Activated CD4-positive, alpha-beta T cell treated with anti-CD3 and anti-CD28 coated beads, Interleukin-2, amount 10 ng/mL, durations not matched to agents 24 days and 14 days (primary cell): ENCODE measurements at regions not wholly inside any gene's neighbourhood (a gene's known extent, or its start where the extent isn't known, plus 50 kb on each side); places are given as distances from the start of the nearest gene placed in this dataset.
"Not testable (repeated sequence)": the region's sequence is repeated elsewhere in the genome, so short reads cannot be mapped to it uniquely, and the experiment has no call there.

Experiments
- DNase-seq: peaks from one replicate; pipeline ENCODE4 v3.0.0; 2022
- H3K27ac Mint-ChIP-seq: one replicate; pipeline ENCODE4 v1.8.0; 2022; ENCODE audit warnings: mild to moderate bottlenecking, mixed read lengths
- H3K27me3 Mint-ChIP-seq: one replicate; pipeline ENCODE4 v1.8.0; 2022; ENCODE audit warnings: mixed read lengths
- H3K36me3 Mint-ChIP-seq: one replicate; pipeline ENCODE4 v1.8.0; 2022; ENCODE audit warnings: low read depth, mild to moderate bottlenecking, mixed read lengths
- H3K4me1 Mint-ChIP-seq: one replicate; pipeline ENCODE4 v1.8.0; 2021; ENCODE audit warnings: mixed read lengths
- H3K4me3 Mint-ChIP-seq: one replicate; pipeline ENCODE4 v1.8.0; 2022; ENCODE audit warnings: mild to moderate bottlenecking, moderate library complexity, mixed read lengths
- H3K9me3 Mint-ChIP-seq: one replicate; pipeline ENCODE4 v1.8.0; 2021; ENCODE audit warnings: mixed read lengths
- intact Hi-C: fragments of 100-400 bp; cut with micrococcal nuclease; formaldehyde crosslinking; loops from one replicate; pipeline ENCODE4 v1.15.1; 2023

DNA sequence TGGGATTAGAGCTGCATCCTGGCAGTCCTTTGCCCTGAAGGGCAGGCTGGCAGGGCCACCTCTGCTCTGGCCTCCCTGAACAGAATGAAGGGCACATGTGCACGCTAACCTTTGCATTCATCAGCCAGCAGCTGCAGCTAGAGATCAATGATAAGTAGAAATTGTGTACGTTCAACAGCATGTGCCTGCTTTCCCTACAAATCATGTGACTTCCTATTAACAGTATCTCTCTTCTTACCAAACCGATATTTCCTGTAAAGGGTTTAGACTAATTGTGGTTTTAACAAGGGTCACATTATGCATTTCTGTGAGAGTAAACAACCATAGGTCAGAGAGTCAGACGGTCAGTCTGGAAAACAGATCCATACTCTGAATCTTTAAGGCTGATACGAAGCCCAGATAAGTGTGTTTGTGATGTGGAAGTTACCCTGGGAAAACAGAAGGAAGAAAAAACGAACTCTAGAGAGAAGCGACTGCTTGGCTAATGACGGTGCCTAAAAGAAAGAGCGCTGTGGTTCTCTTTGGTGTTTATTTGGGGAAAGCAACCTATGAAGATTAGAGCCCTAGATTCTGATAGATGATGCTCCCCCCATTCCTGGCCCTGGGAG, 219.4 kb downstream of the MAF start:
- no peaks in the 10 kb centered on the region for H3K36me3 Mint-ChIP-seq
- peaks cover 17% of the 10 kb centered on the region for H3K4me1 Mint-ChIP-seq
- peaks cover 20% of the 10 kb centered on the region for H3K9me3 Mint-ChIP-seq
- no peak overlapping the region for H3K4me3 Mint-ChIP-seq
- H3K27me3 Mint-ChIP-seq = peaks cover 3% of the 10 kb centered on the region
- no peak overlapping the region for H3K27ac Mint-ChIP-seq
- DNase-seq = no peak
- intact Hi-C loops = no loop called here

DNA sequence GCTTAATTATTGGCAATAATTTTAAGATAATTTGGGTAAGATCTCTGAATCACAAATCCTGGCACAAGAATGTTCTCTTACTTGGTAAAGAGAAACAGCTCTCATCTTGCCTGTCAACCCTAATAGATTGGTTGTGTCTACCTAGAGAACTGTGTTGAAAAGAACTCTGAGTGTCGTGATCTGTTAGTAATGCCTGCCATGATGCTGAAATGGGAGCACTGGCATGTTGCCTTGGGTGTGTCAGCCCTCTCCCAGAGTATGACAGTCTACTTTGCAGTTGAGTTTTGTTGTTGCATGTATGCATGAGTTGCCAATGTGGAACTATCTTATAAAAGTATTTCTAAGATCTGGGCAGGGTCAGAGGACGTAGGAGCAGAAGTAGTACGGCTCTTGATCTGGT, 221.4 kb downstream of the MAF start:
- Mint-ChIP-seq H3K4me1 (peaks cover 17% of the 10 kb centered on the region), H3K4me3 (no peak overlapping the region), H3K27me3 (peaks cover 5% of the 10 kb centered on the region), H3K9me3 (peaks cover 33% of the 10 kb centered on the region), H3K27ac (no peak overlapping the region), H3K36me3 (no peaks in the 10 kb centered on the region)
- intact Hi-C loops = no loop called here
- DNase-seq = no peak

DNA sequence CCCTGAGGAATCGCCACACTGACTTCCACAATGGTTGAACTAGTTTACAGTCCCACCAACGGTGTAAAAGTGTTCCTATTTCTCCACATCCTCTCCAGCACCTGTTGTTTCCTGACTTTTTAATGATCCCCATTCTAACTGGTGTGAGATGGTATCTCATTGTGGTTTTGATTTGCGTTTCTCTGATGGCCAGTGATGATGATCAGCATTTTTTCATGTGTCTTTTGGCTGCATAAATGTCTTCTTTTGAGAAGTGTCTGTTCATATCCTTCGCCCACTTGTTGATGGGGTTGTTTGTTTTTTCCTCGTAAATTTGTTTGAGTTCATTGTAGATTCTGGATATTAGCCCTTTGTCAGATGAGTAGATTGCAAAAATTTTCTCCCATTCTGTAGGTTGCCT, 223.5 kb downstream of the MAF start:
- H3K36me3 Mint-ChIP-seq, H3K27ac Mint-ChIP-seq, H3K27me3 Mint-ChIP-seq, intact Hi-C loops, DNase-seq, H3K4me3 Mint-ChIP-seq: not testable (repeated sequence)
- Mint-ChIP-seq H3K9me3 (peaks cover 35% of the 10 kb centered on the region), H3K4me1 (peaks cover 20% of the 10 kb centered on the region)

DNA sequence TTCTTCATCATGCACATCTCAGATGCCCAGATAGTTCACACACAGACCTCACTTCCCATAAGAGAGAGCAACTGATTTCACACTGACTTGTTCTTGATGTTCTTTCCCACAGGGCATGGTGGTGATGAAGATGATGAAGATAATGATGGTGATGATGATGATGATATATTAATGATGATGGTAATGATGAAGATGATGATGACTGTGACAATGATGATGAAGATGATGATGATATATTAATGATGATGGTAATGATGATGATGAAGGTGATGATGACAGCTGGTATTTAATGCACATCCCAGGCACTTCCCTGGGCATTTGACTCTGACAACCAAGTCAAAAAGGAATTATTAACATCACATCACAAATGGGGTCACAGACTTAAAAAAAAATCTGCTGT, 225.2 kb downstream of the MAF start:
- intact Hi-C loops = no loop called here
- H3K9me3 Mint-ChIP-seq = peaks cover 36% of the 10 kb centered on the region
- H3K27ac Mint-ChIP-seq = no peak overlapping the region
- peaks cover 2% of the 10 kb centered on the region for H3K27me3 Mint-ChIP-seq
- H3K4me3 Mint-ChIP-seq = no peak overlapping the region
- peaks cover 5% of the 10 kb centered on the region for H3K4me1 Mint-ChIP-seq
- no peaks in the 10 kb centered on the region for H3K36me3 Mint-ChIP-seq
- DNase-seq = no peak

DNA sequence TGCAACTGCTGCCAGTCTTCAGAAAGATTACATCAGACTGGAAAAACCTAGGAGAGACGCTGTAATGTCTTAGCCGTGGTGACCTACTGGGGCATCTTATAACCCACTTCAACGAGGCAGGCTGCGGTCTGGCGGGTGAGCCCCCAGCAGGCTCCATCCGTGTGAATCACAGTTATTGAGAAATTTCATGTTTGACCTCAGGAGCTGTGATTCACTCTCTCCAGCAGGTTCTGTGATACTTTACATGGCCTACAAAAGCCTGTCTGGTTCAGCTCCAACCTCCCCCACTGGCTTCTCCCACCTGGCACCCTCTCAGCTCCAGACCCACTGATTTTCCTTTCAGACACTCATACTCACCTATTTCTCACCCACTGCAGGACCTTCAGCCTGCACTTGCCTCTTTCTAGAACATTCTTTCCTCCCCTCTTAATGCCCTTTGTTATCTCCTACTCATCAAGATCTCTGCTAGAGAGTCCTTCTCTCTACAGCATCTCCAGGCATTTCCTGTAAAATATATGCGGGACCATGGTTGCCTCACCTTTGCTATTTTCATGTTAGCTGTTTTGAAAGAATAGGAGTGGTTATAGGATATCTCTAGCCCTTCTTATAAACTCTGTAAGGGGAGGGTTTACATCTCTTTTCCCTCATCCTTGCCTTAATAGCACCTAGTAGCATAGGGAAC, 227.9 kb downstream of the MAF start:
- Mint-ChIP-seq H3K4me1 (peaks cover 3% of the 10 kb centered on the region), H3K9me3 (peaks cover 22% of the 10 kb centered on the region)

DNA sequence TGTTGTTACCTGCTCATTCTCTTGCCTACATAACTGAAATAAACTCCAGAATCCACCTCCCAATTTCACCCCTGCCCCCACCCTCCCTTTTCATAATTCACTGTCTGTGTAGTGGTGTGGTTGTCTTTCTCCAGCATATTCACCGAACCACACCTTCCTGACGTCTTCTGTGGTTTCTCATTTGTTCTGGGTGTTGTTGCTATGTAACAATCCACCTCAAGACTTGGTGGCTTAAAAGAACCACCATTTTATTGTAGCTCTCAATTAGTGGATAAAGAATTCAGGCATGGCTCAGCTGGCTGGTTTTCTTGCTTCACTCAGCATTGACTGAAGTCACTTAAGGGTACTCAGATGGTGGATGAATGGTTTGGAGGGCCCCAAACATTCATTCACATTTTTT, 229.8 kb downstream of the MAF start:
- Mint-ChIP-seq H3K36me3 (no peaks in the 10 kb centered on the region), H3K27ac (no peak overlapping the region), H3K9me3 (peaks cover 25% of the 10 kb centered on the region), H3K4me3 (no peak overlapping the region), H3K27me3 (peaks cover 2% of the 10 kb centered on the region), H3K4me1 (peaks cover 3% of the 10 kb centered on the region)
- no peak for DNase-seq
- intact Hi-C loops = no loop called here

More for the DNA sequence above, 227.9 kb downstream of the MAF start:
- intact Hi-C loops = no loop called here
- Mint-ChIP-seq H3K27me3 (peaks cover 2% of the 10 kb centered on the region), H3K4me3 (no peak overlapping the region), H3K27ac (peak overlapping the region; percentile 25), H3K36me3 (no peaks in the 10 kb centered on the region)
- no peak for DNase-seq

DNA sequence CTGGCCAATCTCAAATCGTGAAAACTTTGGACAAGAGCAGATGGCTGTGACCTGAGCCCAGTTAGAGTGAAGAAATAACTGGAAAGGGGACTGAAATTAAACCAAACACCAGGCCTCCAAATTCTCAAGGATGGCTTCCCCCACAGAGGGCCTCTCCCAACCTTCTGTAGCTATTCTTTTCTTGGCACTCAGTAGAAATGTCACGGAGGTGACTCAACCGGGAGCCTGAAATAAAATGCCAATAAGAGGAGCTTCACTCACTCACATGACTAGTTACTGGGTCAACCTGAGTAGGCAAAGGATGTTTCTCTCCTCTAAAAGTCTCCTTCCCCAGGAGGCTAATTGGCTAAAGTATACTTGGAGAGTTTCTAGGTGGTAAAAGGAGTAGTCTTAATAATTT, 230.7 kb downstream of the MAF start:
- Mint-ChIP-seq H3K4me1 (peaks cover 3% of the 10 kb centered on the region), H3K4me3 (no peak overlapping the region), H3K27ac (no peak overlapping the region), H3K27me3 (no peaks in the 10 kb centered on the region), H3K9me3 (peaks cover 22% of the 10 kb centered on the region), H3K36me3 (no peaks in the 10 kb centered on the region)
- intact Hi-C loops = no loop called here
- DNase-seq = no peak

DNA sequence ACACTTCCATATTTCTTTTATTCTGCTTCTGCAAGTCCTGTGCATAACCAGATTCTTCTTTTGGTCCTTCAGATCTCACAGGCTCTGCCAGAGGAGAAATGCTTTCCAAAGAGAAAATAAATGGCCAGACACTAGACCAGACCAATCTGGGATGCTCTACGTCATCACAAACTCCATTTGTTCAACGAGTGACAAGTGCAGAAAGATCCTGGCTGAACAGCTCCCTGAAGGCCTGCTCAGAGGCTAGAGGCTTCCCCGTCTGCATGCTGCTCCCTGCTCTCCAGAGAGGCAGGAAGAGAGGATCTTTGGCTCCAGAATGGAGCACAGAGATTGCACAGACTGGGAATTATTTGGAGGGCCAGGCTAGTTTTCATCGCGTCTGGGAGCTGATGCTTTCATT, 232.7 kb downstream of the MAF start:
- Mint-ChIP-seq H3K4me1 (peaks cover 6% of the 10 kb centered on the region), H3K27me3 (peaks cover 9% of the 10 kb centered on the region), H3K4me3 (no peak overlapping the region), H3K27ac (no peak overlapping the region), H3K9me3 (peaks cover 18% of the 10 kb centered on the region), H3K36me3 (no peaks in the 10 kb centered on the region)
- DNase-seq = no peak
- intact Hi-C loops = no loop called here

DNA sequence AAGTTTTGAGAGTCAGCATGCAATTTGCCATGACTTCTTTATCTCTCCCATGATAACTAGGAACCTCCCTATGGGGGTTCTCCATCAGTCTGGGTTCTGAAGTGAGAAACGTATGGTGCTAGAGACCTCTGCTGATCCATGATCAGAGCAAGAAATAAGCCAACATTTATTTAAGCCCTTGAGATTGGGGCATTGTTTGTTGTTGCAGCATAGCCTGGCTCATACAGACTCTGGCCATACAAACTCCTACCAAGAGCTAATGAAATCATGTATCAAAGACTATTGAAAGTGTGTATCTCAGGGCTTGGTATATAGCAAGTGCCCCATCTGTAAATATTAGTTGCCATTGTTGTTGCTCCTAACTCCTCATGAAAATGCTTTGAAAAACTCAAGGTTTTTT, 233.9 kb downstream of the MAF start:
- no peak for DNase-seq
- Mint-ChIP-seq H3K36me3 (no peaks in the 10 kb centered on the region), H3K4me3 (no peak overlapping the region), H3K9me3 (peaks cover 15% of the 10 kb centered on the region), H3K27me3 (peaks cover 16% of the 10 kb centered on the region), H3K27ac (no peak overlapping the region), H3K4me1 (peaks cover 9% of the 10 kb centered on the region)
- intact Hi-C loops = no loop called here

DNA sequence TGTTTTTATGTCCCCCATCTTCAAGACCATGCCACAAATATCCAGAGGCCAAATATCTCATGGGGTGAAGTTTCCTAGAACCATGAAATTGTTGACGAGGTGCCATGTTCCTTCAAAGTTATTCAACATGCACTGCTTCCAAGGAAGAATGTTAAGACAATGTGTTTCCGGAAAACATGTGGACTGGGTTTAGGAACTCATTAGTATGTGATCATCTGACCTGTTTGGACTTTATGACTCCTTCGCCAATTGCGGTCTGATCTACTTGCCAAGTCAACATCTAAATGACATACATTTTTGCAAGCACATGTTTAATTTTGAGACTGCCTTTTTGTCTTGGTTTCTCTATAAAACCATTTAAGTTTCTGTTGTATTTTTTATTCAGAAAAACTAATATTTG, 234.8 kb downstream of the MAF start:
- intact Hi-C loops = no loop called here
- no peak for DNase-seq
- no peak overlapping the region for H3K27ac Mint-ChIP-seq
- peaks cover 11% of the 10 kb centered on the region for H3K9me3 Mint-ChIP-seq
- no peaks in the 10 kb centered on the region for H3K36me3 Mint-ChIP-seq
- peaks cover 9% of the 10 kb centered on the region for H3K4me1 Mint-ChIP-seq
- peaks cover 19% of the 10 kb centered on the region for H3K27me3 Mint-ChIP-seq
- H3K4me3 Mint-ChIP-seq = no peak overlapping the region

DNA sequence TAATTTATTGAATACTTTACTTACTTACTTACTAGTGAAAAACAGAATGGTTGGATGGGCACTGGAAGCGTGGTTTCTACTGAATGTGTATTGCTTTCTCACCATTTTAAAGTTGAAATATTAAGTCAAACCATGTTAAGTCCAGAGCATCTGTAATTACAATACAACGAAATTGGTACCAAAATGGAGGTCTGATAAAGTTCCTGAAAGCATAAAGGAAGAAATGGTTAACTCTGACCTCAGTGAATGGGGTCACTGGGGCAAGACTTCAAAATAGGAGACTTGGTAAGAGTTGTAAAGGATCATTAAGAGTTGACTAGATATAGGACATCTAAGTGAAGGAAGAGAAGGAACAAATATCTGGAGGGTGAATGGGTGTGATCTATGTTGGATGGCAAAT, 237.1 kb downstream of the MAF start:
- Mint-ChIP-seq H3K36me3 (no peaks in the 10 kb centered on the region), H3K27ac (no peak overlapping the region), H3K4me1 (peaks cover 9% of the 10 kb centered on the region), H3K9me3 (peaks cover 11% of the 10 kb centered on the region), H3K27me3 (peaks cover 19% of the 10 kb centered on the region), H3K4me3 (no peak overlapping the region)
- intact Hi-C loops = no loop called here
- no peak for DNase-seq

DNA sequence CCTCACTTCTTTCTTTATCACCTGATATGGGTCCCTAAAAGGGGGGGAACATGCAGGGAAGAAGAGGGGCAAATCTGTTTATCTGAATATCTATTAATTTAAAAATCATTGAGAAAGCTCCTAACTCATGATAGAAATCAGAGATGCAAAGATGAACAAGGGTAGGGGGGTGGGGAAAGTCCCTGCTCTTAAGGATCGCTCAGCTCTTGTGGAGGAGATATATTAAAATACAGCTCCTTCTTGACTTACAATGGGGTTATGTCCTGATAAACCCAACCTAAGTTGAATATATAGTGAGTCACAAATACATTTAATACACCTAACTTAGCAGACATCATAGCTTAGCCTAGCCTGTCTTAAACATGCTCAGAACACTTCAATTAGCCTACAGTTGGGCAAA, 237.5 kb downstream of the MAF start:
- H3K4me1 Mint-ChIP-seq = peaks cover 9% of the 10 kb centered on the region
- peaks cover 11% of the 10 kb centered on the region for H3K9me3 Mint-ChIP-seq
- no peak overlapping the region for H3K27ac Mint-ChIP-seq
- no peak overlapping the region for H3K4me3 Mint-ChIP-seq
- peaks cover 19% of the 10 kb centered on the region for H3K27me3 Mint-ChIP-seq
- no peak for DNase-seq
- no peaks in the 10 kb centered on the region for H3K36me3 Mint-ChIP-seq
- intact Hi-C loops = no loop called here

DNA sequence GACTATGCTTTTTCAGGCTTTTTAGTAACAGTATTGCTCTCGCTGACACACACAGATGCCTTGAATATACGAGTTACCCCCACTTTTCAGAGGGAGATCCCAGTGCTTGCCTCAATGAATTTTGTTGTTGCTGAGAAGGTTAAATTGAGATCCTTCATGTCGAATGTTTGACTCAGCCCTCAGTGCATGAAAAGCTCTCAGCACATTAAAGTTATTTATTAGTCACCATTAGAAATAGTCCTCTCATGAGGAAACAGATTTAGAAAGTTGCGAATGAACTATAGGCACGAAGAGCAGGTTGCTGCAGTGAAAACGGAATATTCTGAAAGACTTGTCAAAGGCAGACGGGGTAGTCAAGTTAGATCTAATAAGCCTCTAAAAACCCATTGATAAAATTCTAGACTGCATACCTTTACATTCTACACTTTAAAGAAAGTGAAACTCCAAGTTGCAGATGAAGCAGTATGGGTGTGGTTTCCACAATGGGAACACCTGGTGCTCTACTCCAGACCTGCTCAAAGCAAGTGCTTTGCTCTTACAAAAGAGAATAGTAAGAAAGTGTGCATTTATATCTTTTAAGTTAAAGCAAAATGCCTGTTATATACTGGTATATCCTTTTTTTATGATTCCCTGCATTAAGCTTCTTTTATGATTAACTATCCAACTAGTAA, 238.1 kb downstream of the MAF start:
- H3K36me3 Mint-ChIP-seq = no peaks in the 10 kb centered on the region
- H3K4me1 Mint-ChIP-seq = peaks cover 9% of the 10 kb centered on the region
- no peak overlapping the region for H3K4me3 Mint-ChIP-seq
- H3K9me3 Mint-ChIP-seq = peaks cover 11% of the 10 kb centered on the region
- DNase-seq = peak; percentile 60
- no peak overlapping the region for H3K27ac Mint-ChIP-seq
- H3K27me3 Mint-ChIP-seq = peaks cover 19% of the 10 kb centered on the region
- intact Hi-C loops = no loop called here

DNA sequence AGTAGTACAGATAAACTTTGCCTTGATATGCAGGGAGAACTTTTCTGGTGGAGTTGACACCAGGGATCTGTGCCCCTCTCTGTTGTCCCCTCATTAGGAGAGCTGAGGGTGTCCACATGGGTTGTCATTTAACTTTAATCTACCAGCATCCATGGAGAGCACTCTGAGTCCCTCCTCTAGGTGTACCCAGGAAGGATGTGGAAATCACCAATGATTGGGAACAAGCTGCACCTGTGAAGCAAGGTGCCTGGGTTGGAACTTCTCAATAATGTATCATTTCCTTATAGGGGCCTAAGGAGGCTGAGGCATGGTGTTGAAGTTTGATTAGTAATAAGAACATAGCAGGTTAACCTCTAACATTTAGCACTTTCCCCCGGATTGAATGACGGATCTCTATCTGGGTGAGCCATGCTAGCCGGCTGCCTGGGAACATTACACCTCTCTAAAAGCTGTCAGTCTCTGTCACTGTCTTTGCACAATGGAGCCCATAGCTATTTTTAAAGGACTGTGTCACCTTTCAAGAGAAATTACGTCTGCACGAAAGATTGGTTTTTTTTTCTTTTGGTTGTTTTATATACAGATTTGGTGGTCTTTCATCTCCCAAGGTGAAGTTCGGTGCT, 239.3 kb downstream of the MAF start:
- DNase-seq = no peak
- no peak overlapping the region for H3K4me3 Mint-ChIP-seq
- H3K36me3 Mint-ChIP-seq = no peaks in the 10 kb centered on the region
- intact Hi-C loops = no loop called here
- H3K4me1 Mint-ChIP-seq = peaks cover 9% of the 10 kb centered on the region
- no peak overlapping the region for H3K27ac Mint-ChIP-seq
- peaks cover 19% of the 10 kb centered on the region for H3K27me3 Mint-ChIP-seq
- peaks cover 6% of the 10 kb centered on the region for H3K9me3 Mint-ChIP-seq
